PFSK-1 (cell line): ENCODE measurements at regions not wholly inside any gene's neighbourhood (a gene's known extent, or its start where the extent isn't known, plus 50 kb on each side); places are given as distances from the start of the nearest gene placed in this dataset.

ENCODE experiments used
- FOXP2 ChIP-seq: optimal IDR thresholded peaks from 2 replicates; pipeline ENCODE3; 2011; ENCODE audit warnings: borderline replicate concordance, control low read depth, inconsistent platforms; ENCODE audit not compliant: insufficient read depth; ENCODE audit errors: extremely low read length, extremely low read depth
- POLR2AphosphoS5 ChIP-seq: IDR thresholded peaks from 2 replicates; pipeline ENCODE4 v1.6.1; 2012; ENCODE audit warnings: low read depth, mild to moderate bottlenecking, control low read depth, low read length, moderate library complexity
- REST ChIP-seq, 2 experiments: IDR thresholded peaks; 2 replicates each; pipeline versions ENCODE4 v1.6.1 to v1.8.0; 2011 to 2012; ENCODE audit warnings: low read depth in 2 of 2, low read length in 2 of 2, control low read depth in 1 of 2, inconsistent platforms in 1 of 2, mild to moderate bottlenecking in 1 of 2, moderate library complexity in 1 of 2; ENCODE audit not compliant: insufficient read depth in 1 of 2
- SIN3A ChIP-seq: IDR thresholded peaks from 2 replicates; pipeline ENCODE4 v1.6.1; 2012; ENCODE audit warnings: mild to moderate bottlenecking, low read length, moderate library complexity, borderline replicate concordance; ENCODE audit not compliant: insufficient read depth
- TAF1 ChIP-seq: IDR thresholded peaks from 2 replicates; pipeline ENCODE4 v1.6.1; 2012; ENCODE audit warnings: low read length, control low read depth, borderline replicate concordance; ENCODE audit not compliant: insufficient read depth

GRCh38 chr18:27430595-27430994, 245.5 kb upstream of the CHST9 start:
- TF ChIP-seq POLR2AphosphoS5, result no peak
- no peak for TF ChIP-seq REST (IDR thresholded peaks at IDR 0.05; ENCODE audit: insufficient read depth in 1 of 2, low read depth in 2 of 2, low read length in 2 of 2)
- TF ChIP-seq FOXP2, result no peak
- TF ChIP-seq SIN3A, result no peak
- no peak for TF ChIP-seq TAF1

- TF ChIP-seq SIN3A, result no peak
- no peak for TF ChIP-seq FOXP2
- TF ChIP-seq POLR2AphosphoS5, result no peak
- no peak for TF ChIP-seq TAF1
- TF ChIP-seq REST (IDR thresholded peaks at IDR 0.05; ENCODE audit: insufficient read depth in 1 of 2, low read depth in 2 of 2, low read length in 2 of 2), result no peak
These were observed 243.8 kb upstream of the CHST9 start for GRCh38 chr18:27428716-27429475.

- TF ChIP-seq TAF1 (no peak), SIN3A (no peak), REST (IDR thresholded peaks at IDR 0.05; ENCODE audit: insufficient read depth in 1 of 2, low read depth in 2 of 2, low read length in 2 of 2) (no peak), FOXP2 (no peak), POLR2AphosphoS5 (no peak)
These were observed 243.0 kb upstream of the CHST9 start for GRCh38 chr18:27428120-27428519.

GRCh38 chr18:27423581-27423980, 238.5 kb upstream of the CHST9 start:
- TF ChIP-seq TAF1 (no peak), SIN3A (no peak), FOXP2 (no peak), REST (IDR thresholded peaks at IDR 0.05; ENCODE audit: insufficient read depth in 1 of 2, low read depth in 2 of 2, low read length in 2 of 2) (no peak), POLR2AphosphoS5 (no peak)
